ENCODE measurements at regions not wholly inside any gene's neighbourhood (a gene's known extent, or its start where the extent isn't known, plus 50 kb on each side); places are given as distances from the start of the nearest gene placed in this dataset.

DNA sequence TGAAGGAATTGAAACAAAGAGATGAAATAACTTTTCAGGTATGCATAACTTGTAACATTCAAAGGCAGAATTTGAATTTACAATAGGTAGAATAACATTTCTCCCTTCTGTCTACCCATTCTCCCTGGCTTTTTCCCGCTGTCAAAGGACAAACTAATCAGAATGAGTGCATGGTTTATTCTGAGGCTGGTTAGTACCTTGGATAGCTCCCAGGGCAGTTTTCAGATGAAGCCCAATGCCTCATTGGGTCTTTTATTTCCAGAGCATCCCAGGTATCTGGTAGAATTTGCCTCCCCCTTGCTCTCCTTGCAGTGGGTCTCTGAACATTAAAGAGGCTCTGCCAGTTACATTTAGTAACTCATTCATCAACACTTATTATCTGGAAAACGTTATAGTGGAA is 665.5 kb downstream of the BCKDHB start:
- no peak for DNase-seq (ENCODE audit: low spot score)
- WGBS = 21% methylated on average over 2 of the region's 2 CpGs
- no peaks in the 10 kb centered on the region for H3K4me1 ChIP-seq (ENCODE audit: control insufficient read depth in 4 of 4, insufficient read depth in 4 of 4, low read length in 3 of 4)
- TF ChIP-seq HNF4A (conservative IDR thresholded peaks at IDR 0.05) (no peak), HNF4G (IDR thresholded peaks at IDR 0.05) (no peak), FOXA1 (IDR thresholded peaks at IDR 0.05) (no peak), EGR1 (IDR thresholded peaks at IDR 0.05; ENCODE audit: low read depth in 2 of 2) (no peak), REST (IDR thresholded peaks at IDR 0.05) (peak; percentile 96)
- no peaks in the 10 kb centered on the region for H3K9me3 ChIP-seq (ENCODE audit: control insufficient read depth in 4 of 4, low read length in 3 of 4)
- H3K4me3 ChIP-seq (ENCODE audit: low read depth in 1 of 3, low read length in 3 of 3) = no peak overlapping the region
- H3K9ac ChIP-seq (ENCODE audit: low read depth in 1 of 2, low read length in 2 of 2) = no peak overlapping the region
- H3K27ac ChIP-seq (ENCODE audit: low read depth in 1 of 2, low read length in 2 of 2) = no peak overlapping the region
- no peaks in the 10 kb centered on the region for H3K27me3 ChIP-seq (ENCODE audit: control insufficient read depth in 4 of 4, insufficient read depth in 4 of 4, low read length in 3 of 4)
- H3K36me3 ChIP-seq (ENCODE audit: control insufficient read depth in 4 of 4, insufficient read depth in 3 of 4, low read depth in 1 of 4, low read length in 3 of 4) = no peaks in the 10 kb centered on the region

GRCh38 chr6:80769106-80769505 is 662.6 kb downstream of the BCKDHB start:
- H3K4me1 ChIP-seq (ENCODE audit: control insufficient read depth in 4 of 4, insufficient read depth in 4 of 4, low read length in 3 of 4) = no peaks in the 10 kb centered on the region
- DNase-seq (ENCODE audit: low spot score) = no peak
- TF ChIP-seq, protein P1, sequence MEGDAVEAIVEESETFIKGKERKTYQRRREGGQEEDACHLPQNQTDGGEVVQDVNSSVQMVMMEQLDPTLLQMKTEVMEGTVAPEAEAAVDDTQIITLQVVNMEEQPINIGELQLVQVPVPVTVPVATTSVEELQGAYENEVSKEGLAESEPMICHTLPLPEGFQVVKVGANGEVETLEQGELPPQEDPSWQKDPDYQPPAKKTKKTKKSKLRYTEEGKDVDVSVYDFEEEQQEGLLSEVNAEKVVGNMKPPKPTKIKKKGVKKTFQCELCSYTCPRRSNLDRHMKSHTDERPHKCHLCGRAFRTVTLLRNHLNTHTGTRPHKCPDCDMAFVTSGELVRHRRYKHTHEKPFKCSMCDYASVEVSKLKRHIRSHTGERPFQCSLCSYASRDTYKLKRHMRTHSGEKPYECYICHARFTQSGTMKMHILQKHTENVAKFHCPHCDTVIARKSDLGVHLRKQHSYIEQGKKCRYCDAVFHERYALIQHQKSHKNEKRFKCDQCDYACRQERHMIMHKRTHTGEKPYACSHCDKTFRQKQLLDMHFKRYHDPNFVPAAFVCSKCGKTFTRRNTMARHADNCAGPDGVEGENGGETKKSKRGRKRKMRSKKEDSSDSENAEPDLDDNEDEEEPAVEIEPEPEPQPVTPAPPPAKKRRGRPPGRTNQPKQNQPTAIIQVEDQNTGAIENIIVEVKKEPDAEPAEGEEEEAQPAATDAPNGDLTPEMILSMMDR (IDR thresholded peaks at IDR 0.05; ENCODE audit: low read depth, low read length, missing input control) = no peak
- TF ChIP-seq YY1 (IDR thresholded peaks at IDR 0.05) = no peak
- TF ChIP-seq, protein P2, sequence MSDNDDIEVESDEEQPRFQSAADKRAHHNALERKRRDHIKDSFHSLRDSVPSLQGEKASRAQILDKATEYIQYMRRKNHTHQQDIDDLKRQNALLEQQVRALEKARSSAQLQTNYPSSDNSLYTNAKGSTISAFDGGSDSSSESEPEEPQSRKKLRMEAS (IDR thresholded peaks at IDR 0.05) = no peak
- H3K27ac ChIP-seq (ENCODE audit: low read depth in 1 of 2, low read length in 2 of 2) = no peak overlapping the region
- H3K4me3 ChIP-seq (ENCODE audit: low read depth in 1 of 3, low read length in 3 of 3) = no peak overlapping the region
- H3K27me3 ChIP-seq (ENCODE audit: control insufficient read depth in 4 of 4, insufficient read depth in 4 of 4, low read length in 3 of 4) = no peaks in the 10 kb centered on the region
- no peaks in the 10 kb centered on the region for H3K9me3 ChIP-seq (ENCODE audit: control insufficient read depth in 4 of 4, low read length in 3 of 4)
- WGBS = 46% methylated on average over 1 of the region's 1 CpG
- no peak overlapping the region for H3K9ac ChIP-seq (ENCODE audit: low read depth in 1 of 2, low read length in 2 of 2)
- H3K36me3 ChIP-seq (ENCODE audit: control insufficient read depth in 4 of 4, insufficient read depth in 3 of 4, low read depth in 1 of 4, low read length in 3 of 4) = no peaks in the 10 kb centered on the region

DNA sequence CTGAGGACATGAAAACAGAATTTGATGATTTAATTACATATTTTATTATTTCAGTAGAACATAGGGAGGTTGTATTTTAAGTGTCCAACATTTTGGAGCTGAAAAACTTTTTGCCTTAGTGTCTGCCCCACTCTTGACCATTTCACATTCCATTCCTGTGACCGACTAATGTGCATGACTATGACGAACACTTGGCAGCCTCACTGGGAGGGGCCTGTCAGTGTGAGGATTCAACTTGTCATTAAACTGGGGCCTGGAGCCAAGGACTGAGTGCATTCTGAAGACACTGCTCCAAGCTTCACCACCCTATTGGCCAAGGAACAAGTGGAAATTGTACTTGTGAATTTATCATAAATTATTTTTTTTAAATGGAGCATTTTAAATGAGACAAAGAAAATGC is 661.3 kb downstream of the BCKDHB start:
- no peaks in the 10 kb centered on the region for H3K27me3 ChIP-seq (ENCODE audit: control insufficient read depth in 4 of 4, insufficient read depth in 4 of 4, low read length in 3 of 4)
- no peaks in the 10 kb centered on the region for H3K4me1 ChIP-seq (ENCODE audit: control insufficient read depth in 4 of 4, insufficient read depth in 4 of 4, low read length in 3 of 4)
- no peaks in the 10 kb centered on the region for H3K36me3 ChIP-seq (ENCODE audit: control insufficient read depth in 4 of 4, insufficient read depth in 3 of 4, low read depth in 1 of 4, low read length in 3 of 4)
- no peak for DNase-seq (ENCODE audit: low spot score)
- no peak overlapping the region for H3K27ac ChIP-seq (ENCODE audit: low read depth in 1 of 2, low read length in 2 of 2)
- WGBS = 74% methylated on average over 2 of the region's 2 CpGs
- H3K9me3 ChIP-seq (ENCODE audit: control insufficient read depth in 4 of 4, low read length in 3 of 4) = no peaks in the 10 kb centered on the region
- no peak overlapping the region for H3K4me3 ChIP-seq (ENCODE audit: low read depth in 1 of 3, low read length in 3 of 3)
- no peak overlapping the region for H3K9ac ChIP-seq (ENCODE audit: low read depth in 1 of 2, low read length in 2 of 2)
- TF ChIP-seq REST (IDR thresholded peaks at IDR 0.05) (no peak), HNF4G (IDR thresholded peaks at IDR 0.05) (no peak), RAD21 (IDR thresholded peaks at IDR 0.05) (no peak), GABPA (IDR thresholded peaks at IDR 0.05 in 1 of 2, conservative IDR thresholded peaks at IDR 0.05 in 1 of 2) (no peak), FOXA2 (IDR thresholded peaks at IDR 0.05) (no peak), YY1 (IDR thresholded peaks at IDR 0.05) (no peak), HNF4A (conservative IDR thresholded peaks at IDR 0.05) (no peak), RXRA (IDR thresholded peaks at IDR 0.05) (no peak), EGR1 (IDR thresholded peaks at IDR 0.05; ENCODE audit: low read depth in 2 of 2) (no peak), TAF1 (conservative IDR thresholded peaks at IDR 0.05) (no peak)
- TF ChIP-seq, protein P3, sequence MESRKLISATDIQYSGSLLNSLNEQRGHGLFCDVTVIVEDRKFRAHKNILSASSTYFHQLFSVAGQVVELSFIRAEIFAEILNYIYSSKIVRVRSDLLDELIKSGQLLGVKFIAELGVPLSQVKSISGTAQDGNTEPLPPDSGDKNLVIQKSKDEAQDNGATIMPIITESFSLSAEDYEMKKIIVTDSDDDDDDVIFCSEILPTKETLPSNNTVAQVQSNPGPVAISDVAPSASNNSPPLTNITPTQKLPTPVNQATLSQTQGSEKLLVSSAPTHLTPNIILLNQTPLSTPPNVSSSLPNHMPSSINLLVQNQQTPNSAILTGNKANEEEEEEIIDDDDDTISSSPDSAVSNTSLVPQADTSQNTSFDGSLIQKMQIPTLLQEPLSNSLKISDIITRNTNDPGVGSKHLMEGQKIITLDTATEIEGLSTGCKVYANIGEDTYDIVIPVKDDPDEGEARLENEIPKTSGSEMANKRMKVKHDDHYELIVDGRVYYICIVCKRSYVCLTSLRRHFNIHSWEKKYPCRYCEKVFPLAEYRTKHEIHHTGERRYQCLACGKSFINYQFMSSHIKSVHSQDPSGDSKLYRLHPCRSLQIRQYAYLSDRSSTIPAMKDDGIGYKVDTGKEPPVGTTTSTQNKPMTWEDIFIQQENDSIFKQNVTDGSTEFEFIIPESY (IDR thresholded peaks at IDR 0.05) = no peak
